Neural progenitor cell (in vitro differentiated cells): ENCODE measurements at regions not wholly inside any gene's neighbourhood (a gene's known extent, or its start where the extent isn't known, plus 50 kb on each side); places are given as distances from the start of the nearest gene placed in this dataset.

Source experiments
- CTCF ChIP-seq: fragments of 200-600 bp; sonication (generic); IDR thresholded peaks from 2 replicates; pipeline ENCODE4 v1.5.1; 2017; ENCODE audit warnings: antibody characterized with exemption, mild to moderate bottlenecking
- EZH2 ChIP-seq: fragments of 200-600 bp; sonication (generic); IDR thresholded peaks from 2 replicates; pipeline ENCODE4 v1.6.1; 2017; ENCODE audit warnings: antibody characterized with exemption, mild to moderate bottlenecking, moderate library complexity

GRCh38 chrX:51148848-51149247 lies 183.8 kb upstream of the NUDT10 start:
- TF ChIP-seq CTCF: peak; percentile 55
- no peak for TF ChIP-seq EZH2
